K562 (cell line): ENCODE measurements at regions not wholly inside any gene's neighbourhood (a gene's known extent, or its start where the extent isn't known, plus 50 kb on each side); places are given as distances from the start of the nearest gene placed in this dataset.

ENCODE experiments used
- ATAC-seq: fragments of 200-7000 bp; cut with Tn5 transposase; 3 replicates; pipeline ENCODE4 v1.9.1; 2020; ENCODE audit warnings: moderate library complexity
- BruUV-seq: library from RNA; stranded (reverse); fragments of 400-500 nt; replicated peaks from 2 replicates; lab custom pipeline; 2021; lab: Mats Ljungman, UMichigan
- CTCF ChIA-PET: fragments of 300-600 bp; formaldehyde crosslinking; extraction: SDS; loops from one replicate; lab custom pipeline; 2021; ENCODE audit warnings: low intra/inter-chr PET ratio; lab: Yijun Ruan, JAX
- POLR2A ChIA-PET: fragments of 300-600, 350-650 bp; sonication (Branson Sonifier 250); formaldehyde crosslinking; extraction: SDS; loops from one replicate; lab custom pipeline; 2021; ENCODE audit warnings: antibody characterized with exemption, inconsistent platforms; lab: Yijun Ruan, JAX
- DNase-seq, 4 experiments: peaks; one replicate each; pipeline versions ENCODE4 v3.0.0 to v3.0.0-alpha.2; 2011 to 2018; ENCODE audit warnings: low spot score in 3 of 4, mixed read lengths in 3 of 4; ENCODE audit errors: extremely low read depth in 1 of 4
- FAIRE-seq: peaks from 2 replicates; lab custom pipeline; 2011; peaks lifted over from hg19 to GRCh38; lab: Jason Lieb, UNC
- H2AFZ ChIP-seq: 2 replicates; pipeline ENCODE4 v1.6.0; 2011; ENCODE audit warnings: low read depth, low read length, control low read depth, inconsistent platforms
- H3K27ac ChIP-seq: fragments of 200-600 bp; 3 replicates; pipeline ENCODE4 v1.8.0; 2011; ENCODE audit warnings: low read depth, mild to moderate bottlenecking, control low read depth, inconsistent platforms, low read length, moderate library complexity, mixed read lengths; ENCODE audit errors: extremely low read depth
- H3K27me3 ChIP-seq, 2 experiments: fragments of 300-600 bp in 1 of 2; 2 replicates in 1 of 2; 3 replicates in 1 of 2; pipeline versions ENCODE4 v1.6.0 to v1.8.0; 2011; ENCODE audit warnings: inconsistent platforms in 2 of 2, low read length in 2 of 2, mild to moderate bottlenecking in 1 of 2, mixed read lengths in 1 of 2, moderate library complexity in 1 of 2; ENCODE audit not compliant: control insufficient read depth in 2 of 2, insufficient read depth in 2 of 2
- H3K36me3 ChIP-seq: fragments of 300-600 bp; 3 replicates; pipeline ENCODE4 v1.8.0; 2011; ENCODE audit warnings: mild to moderate bottlenecking, low read length, inconsistent platforms; ENCODE audit not compliant: control insufficient read depth, insufficient read depth
- H3K4me1 ChIP-seq, 2 experiments: fragments of 200-600 bp in 1 of 2; replicated peaks in 1 of 2; 2 replicates in 1 of 2; 3 replicates in 1 of 2; pipeline versions ENCODE4 v1.5.1 to v1.8.0; 2011; ENCODE audit warnings: inconsistent platforms in 2 of 2, low read length in 2 of 2, mild to moderate bottlenecking in 1 of 2, mixed read lengths in 1 of 2, moderate library complexity in 1 of 2; ENCODE audit not compliant: control insufficient read depth in 2 of 2, insufficient read depth in 2 of 2
- H3K4me2 ChIP-seq: 2 replicates; pipeline ENCODE4 v1.6.1; 2011; ENCODE audit warnings: low read length, control low read depth, inconsistent platforms, mixed read lengths; ENCODE audit not compliant: insufficient read depth
- H3K4me3 ChIP-seq: fragments of 200-600 bp; sonication (generic), shearing (Covaris generic); 2 replicates; pipeline ENCODE4 v1.5.1; 2016; ENCODE audit warnings: control low read depth, inconsistent platforms
- H3K79me2 ChIP-seq: fragments of 200-600 bp; 3 replicates; pipeline ENCODE4 v1.8.0; 2011; ENCODE audit warnings: low read length, inconsistent platforms; ENCODE audit not compliant: control insufficient read depth, insufficient read depth
- H3K9ac ChIP-seq, 2 experiments: 2 replicates each; pipeline versions ENCODE4 v1.6.0 to v1.6.1; 2011; ENCODE audit warnings: low read depth in 2 of 2, low read length in 2 of 2, control low read depth in 1 of 2, inconsistent platforms in 1 of 2, mild to moderate bottlenecking in 1 of 2, mixed read lengths in 1 of 2; ENCODE audit not compliant: insufficient read depth in 1 of 2
- H3K9me1 ChIP-seq: one replicate; pipeline ENCODE4 v1.6.0; 2011; ENCODE audit warnings: inconsistent platforms, mild to moderate bottlenecking, low read length, moderate library complexity; ENCODE audit not compliant: control insufficient read depth, insufficient read depth
- H3K9me3 ChIP-seq: replicated peaks from 2 replicates; pipeline ENCODE4 v1.5.1; 2011; ENCODE audit warnings: low read depth, low read length, inconsistent platforms; ENCODE audit not compliant: control insufficient read depth, insufficient read depth
- H4K20me1 ChIP-seq: replicated peaks from 2 replicates; pipeline ENCODE4 v1.6.1; 2011; ENCODE audit warnings: low read length, inconsistent platforms, mixed read lengths; ENCODE audit not compliant: control insufficient read depth, insufficient read depth
- ADNP ChIP-seq: fragments of 200-800 bp; sonication (Bioruptor generic); IDR thresholded peaks from 2 replicates; pipeline ENCODE4 v1.6.1; 2016; ENCODE audit warnings: missing genetic modification characterization, missing compliant biosample characterization
- BACH1 ChIP-seq: fragments of 200-800 bp; sonication (Bioruptor generic); IDR thresholded peaks from 2 replicates; pipeline ENCODE4 v1.6.1; 2016; ENCODE audit warnings: missing genetic modification characterization, missing compliant biosample characterization
- ELF2 ChIP-seq: fragments of 250-450 bp; sonication (Bioruptor Pico); IDR thresholded peaks from 2 replicates; pipeline ENCODE4 v1.5.0; 2021; ENCODE audit warnings: mild to moderate bottlenecking
- ETV6 ChIP-seq, 3 experiments: fragments of 150-350 bp in 1 of 3; sonication (generic) in 1 of 3; formaldehyde crosslinking in 1 of 3; IDR thresholded peaks; 2 replicates each; pipeline versions ENCODE4 v1.6.1 to v1.8.0; 2014 to 2022; ENCODE audit warnings: borderline replicate concordance in 2 of 3, low read depth in 2 of 3, antibody characterized with exemption in 1 of 3, low read length in 1 of 3, mild to moderate bottlenecking in 1 of 3, missing genetic modification reagents in 1 of 3
- FOXM1 ChIP-seq, 2 experiments: fragments of 450-650 bp in 1 of 2; sonication (generic) in 1 of 2; formaldehyde crosslinking in 1 of 2; IDR thresholded peaks; 2 replicates each; pipeline versions ENCODE4 v1.6.1 to v1.9.0; 2017 to 2022; ENCODE audit warnings: low read depth in 2 of 2, mild to moderate bottlenecking in 2 of 2, missing genetic modification reagents in 1 of 2, moderate library complexity in 1 of 2
- GABPB2 ChIP-seq: fragments of 250-450 bp; sonication (Bioruptor Pico); conservative IDR thresholded peaks from 2 replicates; pipeline ENCODE4 v1.5.1; 2021; ENCODE audit warnings: mild to moderate bottlenecking
- GATAD2A ChIP-seq: fragments of 450-650 bp; IDR thresholded peaks from 2 replicates; pipeline ENCODE4 v1.6.1; 2017
- MYC ChIP-seq, 2 experiments: fragments of 250-450 bp in 1 of 2; sonication (Bioruptor Pico) in 1 of 2; IDR thresholded peaks; 2 replicates each; pipeline versions ENCODE4 v1.5.1 to v1.6.1; 2012 to 2021; ENCODE audit warnings: low read depth in 2 of 2, borderline replicate concordance in 1 of 2, improper control_type of control experiment in 1 of 2, low read length in 1 of 2, mild to moderate bottlenecking in 1 of 2, moderate library complexity in 1 of 2
- TRIM24 ChIP-seq, 2 experiments: fragments of 450-650 bp; IDR thresholded peaks; 2 replicates each; pipeline ENCODE4 v1.6.1; 2016
- ZNF384 ChIP-seq: IDR thresholded peaks from 2 replicates; pipeline ENCODE4 v1.6.1; 2012; ENCODE audit warnings: low read depth, low read length, improper control_type of control experiment
- ZNF586 ChIP-seq: fragments of 450-650 bp; formaldehyde crosslinking; conservative IDR thresholded peaks from 2 replicates; pipeline ENCODE4 v1.4.0; 2020; ENCODE audit warnings: mild to moderate bottlenecking, moderate library complexity
- WGBS: fragments of 100-300 bp; shearing (Covaris generic); methylation state at CpG from one replicate; pipeline ENCODE4 v1.1.6; 2016; ENCODE audit warnings: low coverage, mixed read lengths; ENCODE audit not compliant: insufficient coverage; ENCODE audit errors: missing lambda C conversion rate; 5-methylcytosine and 5-hydroxymethylcytosine counted together
- in situ Hi-C: fragments of 300-500 bp; cut with MboI; formaldehyde crosslinking; loops from 4 replicates; pipeline ENCODE4 v1.15.0; 2018; ENCODE audit warnings: inconsistent platforms, mixed read lengths
- intact Hi-C: fragments of 100-400 bp; cut with micrococcal nuclease; formaldehyde crosslinking; loops from 2 replicates; pipeline ENCODE4 v1.14.2; 2022
- TF ChIP-seq, protein P1 (sequence below): sonication (generic); formaldehyde crosslinking; IDR thresholded peaks from 2 replicates; pipeline ENCODE4 v1.8.0; 2023; ENCODE audit warnings: mild to moderate bottlenecking, missing genetic modification reagents
- TF ChIP-seq, protein P2 (sequence below): IDR thresholded peaks from 2 replicates; pipeline ENCODE4 v1.6.1; 2016; ENCODE audit warnings: missing genetic modification characterization, missing compliant biosample characterization
- TF ChIP-seq, protein P3 (sequence below): IDR thresholded peaks from 2 replicates; pipeline ENCODE4 v1.6.1; 2012; ENCODE audit warnings: low read depth, low read length, improper control_type of control experiment, borderline replicate concordance

DNA sequence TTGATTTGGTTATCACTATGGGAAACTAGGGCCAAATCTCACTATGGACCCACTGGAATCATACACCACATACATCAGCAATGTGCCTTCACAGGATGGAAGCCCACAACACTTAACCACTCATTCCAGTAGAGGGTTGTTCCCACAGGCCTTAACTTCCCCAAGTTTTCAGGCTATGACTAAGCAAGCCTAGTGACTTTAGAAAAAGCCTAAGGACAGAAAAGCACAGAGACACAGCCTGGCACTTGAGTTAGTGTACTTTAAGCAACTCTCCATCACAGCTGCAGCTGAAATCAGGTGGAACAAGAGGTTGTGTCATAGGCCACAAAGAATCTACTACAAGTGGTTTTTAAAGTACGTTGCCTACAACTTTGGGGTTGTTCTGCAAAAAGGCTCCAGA lies 128.7 kb downstream of the LRRN1 start:
- Histone ChIP-seq H3K4me2 (no peak overlapping the region), H3K27me3 (no peaks in the 10 kb centered on the region), H3K79me2 (no peaks in the 10 kb centered on the region), H3K4me3 (no peak overlapping the region), H3K9me1 (no peaks in the 10 kb centered on the region), H3K27ac (no peak overlapping the region), H4K20me1 (no peaks in the 10 kb centered on the region), H3K4me1 (no peaks in the 10 kb centered on the region), H2AFZ (no peak overlapping the region), H3K36me3 (no peaks in the 10 kb centered on the region), H3K9ac (no peak overlapping the region), H3K9me3 (no peaks in the 10 kb centered on the region; the same call in 1 of the 2 replicates)
- 0% methylated on average over 1 of the region's 1 CpG for whole genome bisulfite sequencing
- ATAC-seq, result no peak
- intact Hi-C loops, result no loop called here
- CTCF ChIA-PET, result no interaction called here
- no peak for DNase-seq
- no peak for FAIRE-seq
- in situ Hi-C loops, result no loop called here
- POLR2A ChIA-PET, result no interaction called here
- BruUV-seq, result no TSS peak
- TF ChIP-seq ELF2 (CRISPR knock-in tag), result no peak
- TF ChIP-seq, protein P1, sequence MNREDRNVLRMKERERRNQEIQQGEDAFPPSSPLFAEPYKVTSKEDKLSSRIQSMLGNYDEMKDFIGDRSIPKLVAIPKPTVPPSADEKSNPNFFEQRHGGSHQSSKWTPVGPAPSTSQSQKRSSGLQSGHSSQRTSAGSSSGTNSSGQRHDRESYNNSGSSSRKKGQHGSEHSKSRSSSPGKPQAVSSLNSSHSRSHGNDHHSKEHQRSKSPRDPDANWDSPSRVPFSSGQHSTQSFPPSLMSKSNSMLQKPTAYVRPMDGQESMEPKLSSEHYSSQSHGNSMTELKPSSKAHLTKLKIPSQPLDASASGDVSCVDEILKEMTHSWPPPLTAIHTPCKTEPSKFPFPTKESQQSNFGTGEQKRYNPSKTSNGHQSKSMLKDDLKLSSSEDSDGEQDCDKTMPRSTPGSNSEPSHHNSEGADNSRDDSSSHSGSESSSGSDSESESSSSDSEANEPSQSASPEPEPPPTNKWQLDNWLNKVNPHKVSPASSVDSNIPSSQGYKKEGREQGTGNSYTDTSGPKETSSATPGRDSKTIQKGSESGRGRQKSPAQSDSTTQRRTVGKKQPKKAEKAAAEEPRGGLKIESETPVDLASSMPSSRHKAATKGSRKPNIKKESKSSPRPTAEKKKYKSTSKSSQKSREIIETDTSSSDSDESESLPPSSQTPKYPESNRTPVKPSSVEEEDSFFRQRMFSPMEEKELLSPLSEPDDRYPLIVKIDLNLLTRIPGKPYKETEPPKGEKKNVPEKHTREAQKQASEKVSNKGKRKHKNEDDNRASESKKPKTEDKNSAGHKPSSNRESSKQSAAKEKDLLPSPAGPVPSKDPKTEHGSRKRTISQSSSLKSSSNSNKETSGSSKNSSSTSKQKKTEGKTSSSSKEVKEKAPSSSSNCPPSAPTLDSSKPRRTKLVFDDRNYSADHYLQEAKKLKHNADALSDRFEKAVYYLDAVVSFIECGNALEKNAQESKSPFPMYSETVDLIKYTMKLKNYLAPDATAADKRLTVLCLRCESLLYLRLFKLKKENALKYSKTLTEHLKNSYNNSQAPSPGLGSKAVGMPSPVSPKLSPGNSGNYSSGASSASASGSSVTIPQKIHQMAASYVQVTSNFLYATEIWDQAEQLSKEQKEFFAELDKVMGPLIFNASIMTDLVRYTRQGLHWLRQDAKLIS (CRISPR knock-in tag), result no peak
- TF ChIP-seq ZNF384, result no peak
- no peak for TF ChIP-seq GATAD2A
- TF ChIP-seq, protein P2, sequence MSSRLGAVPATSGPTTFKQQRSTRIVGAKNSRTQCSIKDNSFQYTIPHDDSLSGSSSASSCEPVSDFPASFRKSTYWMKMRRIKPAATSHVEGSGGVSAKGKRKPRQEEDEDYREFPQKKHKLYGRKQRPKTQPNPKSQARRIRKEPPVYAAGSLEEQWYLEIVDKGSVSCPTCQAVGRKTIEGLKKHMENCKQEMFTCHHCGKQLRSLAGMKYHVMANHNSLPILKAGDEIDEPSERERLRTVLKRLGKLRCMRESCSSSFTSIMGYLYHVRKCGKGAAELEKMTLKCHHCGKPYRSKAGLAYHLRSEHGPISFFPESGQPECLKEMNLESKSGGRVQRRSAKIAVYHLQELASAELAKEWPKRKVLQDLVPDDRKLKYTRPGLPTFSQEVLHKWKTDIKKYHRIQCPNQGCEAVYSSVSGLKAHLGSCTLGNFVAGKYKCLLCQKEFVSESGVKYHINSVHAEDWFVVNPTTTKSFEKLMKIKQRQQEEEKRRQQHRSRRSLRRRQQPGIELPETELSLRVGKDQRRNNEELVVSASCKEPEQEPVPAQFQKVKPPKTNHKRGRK, result no peak
- TF ChIP-seq ETV6 (IDR thresholded peaks at IDR 0.05; ENCODE audit: borderline replicate concordance in 1 of 2, low read depth in 2 of 2, low read length in 1 of 2), result no peak
- no peak for TF ChIP-seq ETV6 (CRISPR knock-in tag; IDR thresholded peaks at IDR 0.05; ENCODE audit: borderline replicate concordance)
- TF ChIP-seq ZNF586 (CRISPR knock-in tag), result no peak
- no peak for TF ChIP-seq BACH1 (tag)
- TF ChIP-seq ADNP (tag), result no peak
- no peak for TF ChIP-seq MYC (IDR thresholded peaks at IDR 0.05; ENCODE audit: low read depth, low read length)
- TF ChIP-seq MYC (CRISPR knock-in tag; IDR thresholded peaks at IDR 0.05; ENCODE audit: borderline replicate concordance, low read depth), result no peak
- no peak for TF ChIP-seq FOXM1 (IDR thresholded peaks at IDR 0.05; ENCODE audit: low read depth)
- TF ChIP-seq FOXM1 (CRISPR knock-in tag; IDR thresholded peaks at IDR 0.05; ENCODE audit: low read depth), result no peak
- no peak for TF ChIP-seq TRIM24 (IDR thresholded peaks at IDR 0.05)
- TF ChIP-seq, protein P3, sequence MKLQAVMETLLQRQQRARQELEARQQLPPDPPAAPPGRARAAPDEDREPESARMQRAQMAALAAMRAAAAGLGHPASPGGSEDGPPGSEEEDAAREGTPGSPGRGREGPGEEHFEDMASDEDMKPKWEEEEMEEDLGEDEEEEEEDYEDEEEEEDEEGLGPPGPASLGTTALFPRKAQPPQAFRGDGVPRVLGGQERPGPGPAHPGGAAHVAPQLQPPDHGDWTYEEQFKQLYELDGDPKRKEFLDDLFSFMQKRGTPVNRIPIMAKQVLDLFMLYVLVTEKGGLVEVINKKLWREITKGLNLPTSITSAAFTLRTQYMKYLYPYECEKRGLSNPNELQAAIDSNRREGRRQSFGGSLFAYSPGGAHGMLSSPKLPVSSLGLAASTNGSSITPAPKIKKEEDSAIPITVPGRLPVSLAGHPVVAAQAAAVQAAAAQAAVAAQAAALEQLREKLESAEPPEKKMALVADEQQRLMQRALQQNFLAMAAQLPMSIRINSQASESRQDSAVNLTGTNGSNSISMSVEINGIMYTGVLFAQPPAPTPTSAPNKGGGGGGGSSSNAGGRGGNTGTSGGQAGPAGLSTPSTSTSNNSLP, result no peak
- no peak for TF ChIP-seq GABPB2
